ENCODE measurements at regions not wholly inside any gene's neighbourhood (a gene's known extent, or its start where the extent isn't known, plus 50 kb on each side); places are given as distances from the start of the nearest gene placed in this dataset.

- no peak for DNase-seq
Observed at GRCh38 chr21:15152591-15152990, 87.8 kb upstream of the NRIP1 start.

- DNase-seq, result no peak
Observed at GRCh38 chr21:15159382-15160020, 94.7 kb upstream of the NRIP1 start.

GRCh38 chr21:15160136-15160535 is 95.3 kb upstream of the NRIP1 start:
- DNase-seq, result no peak

- no peak for DNase-seq
Observed at GRCh38 chr21:15162921-15163320, 98.1 kb upstream of the NRIP1 start.

- no peak for DNase-seq
Observed at GRCh38 chr21:15164273-15164672, 99.5 kb upstream of the NRIP1 start.

- DNase-seq, result no peak
Observed at GRCh38 chr21:15164678-15165303, 100.0 kb upstream of the NRIP1 start.

- no peak for DNase-seq
Observed at GRCh38 chr21:15170614-15171013, 105.8 kb upstream of the NRIP1 start.

- DNase-seq, result no peak
Observed at GRCh38 chr21:15171546-15171945, 106.7 kb upstream of the NRIP1 start.

GRCh38 chr21:15172963-15173362 is 108.2 kb upstream of the NRIP1 start:
- no peak for DNase-seq

GRCh38 chr21:15174923-15175322 is 110.1 kb upstream of the NRIP1 start:
- DNase-seq, result no peak

GRCh38 chr21:15182731-15183130 is 117.9 kb upstream of the NRIP1 start:
- DNase-seq, result no peak

GRCh38 chr21:15183813-15184257 is 119.0 kb upstream of the NRIP1 start:
- DNase-seq, result no peak

GRCh38 chr21:15190412-15190811 is 125.6 kb upstream of the NRIP1 start:
- no peak for DNase-seq

GRCh38 chr21:15190837-15191236 is 126.0 kb upstream of the NRIP1 start:
- DNase-seq, result no peak

- DNase-seq, result no peak
Observed at GRCh38 chr21:15191342-15191741, 126.5 kb upstream of the NRIP1 start.

- DNase-seq, result no peak
Observed at GRCh38 chr21:15192243-15192642, 127.4 kb upstream of the NRIP1 start.

- DNase-seq, result no peak
Observed at GRCh38 chr21:15193937-15194336, 129.1 kb upstream of the NRIP1 start.

- DNase-seq, result no peak
Observed at GRCh38 chr21:15195104-15195503, 130.3 kb upstream of the NRIP1 start.

GRCh38 chr21:15195768-15196167 is 131.0 kb upstream of the NRIP1 start:
- DNase-seq, result no peak

GRCh38 chr21:15197696-15198095 is 132.9 kb upstream of the NRIP1 start:
- no peak for DNase-seq

- no peak for DNase-seq
Observed at GRCh38 chr21:15199414-15200383, 134.9 kb upstream of the NRIP1 start.

- no peak for DNase-seq
Observed at GRCh38 chr21:15203740-15204139, 138.9 kb upstream of the NRIP1 start.

GRCh38 chr21:15204140-15204969 is 139.6 kb upstream of the NRIP1 start:
- DNase-seq, result no peak
